Stimulated activated naive CD4-positive, alpha-beta T cell (primary cell): ENCODE measurements at regions not wholly inside any gene's neighbourhood (a gene's known extent, or its start where the extent isn't known, plus 50 kb on each side); places are given as distances from the start of the nearest gene placed in this dataset.
"Not testable (repeated sequence)": the region's sequence is repeated elsewhere in the genome, so short reads cannot be mapped to it uniquely, and the experiment has no call there.

Experiments used
- DNase-seq, 6 experiments: peaks; one replicate each; lab custom pipeline; 2025; lab: John Stamatoyannopoulos, UW

DNA sequence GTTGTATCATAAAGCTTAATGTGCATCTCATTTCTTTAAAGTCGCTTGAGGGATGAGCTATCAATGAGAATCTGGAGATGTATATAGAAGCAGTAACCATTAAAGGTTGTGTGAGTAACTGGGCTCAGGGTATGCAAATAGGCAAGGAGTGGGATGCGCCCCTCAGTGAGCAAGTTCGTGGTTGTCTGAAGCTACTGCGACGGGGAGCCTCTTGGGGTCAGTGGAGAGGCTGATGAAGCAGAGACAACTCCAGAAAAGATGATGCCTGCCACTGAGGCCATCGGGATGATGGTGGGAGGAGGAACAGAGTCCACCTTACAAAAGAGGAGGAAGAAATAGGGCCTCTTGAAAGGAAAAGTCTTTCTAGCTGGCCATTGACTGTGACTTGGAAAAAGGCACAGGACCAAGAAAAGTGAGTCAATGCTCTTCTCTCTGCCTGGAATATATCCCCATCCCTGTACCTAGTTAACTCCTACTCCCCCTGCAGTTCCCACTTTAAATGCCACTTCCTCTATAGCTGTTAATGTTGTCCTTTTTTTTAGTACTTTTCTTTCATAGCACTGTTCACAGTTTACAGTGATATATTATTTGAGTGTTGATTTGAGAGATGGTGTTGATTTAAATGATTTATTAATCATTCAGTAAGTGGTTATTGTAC lies 51.4 kb upstream of the LSM6 start:
- no peak for DNase-seq

DNA sequence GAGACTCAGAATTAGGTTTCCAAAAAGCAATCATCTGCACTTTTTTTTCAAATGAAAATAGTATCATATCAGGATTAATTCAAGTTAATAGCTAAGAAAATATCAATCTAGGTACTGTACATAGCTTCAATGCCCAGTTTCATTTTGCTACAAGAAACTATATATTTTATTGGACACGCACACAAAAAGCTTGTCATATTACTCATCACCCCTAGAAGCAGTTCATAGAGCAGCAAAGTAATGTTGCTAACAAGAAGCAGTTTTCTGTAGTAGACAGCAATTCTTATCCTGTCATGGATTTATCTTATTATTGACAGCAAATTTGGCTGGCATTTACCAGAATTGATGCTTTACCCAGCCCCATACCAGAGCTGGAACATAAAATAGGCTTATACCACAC lies 52.3 kb upstream of the LSM6 start:
- no peak for DNase-seq

- DNase-seq, result no peak
These were observed 53.1 kb upstream of the LSM6 start for GRCh38 chr4:146122398-146122797.

- DNase-seq, result no peak
These were observed 53.8 kb upstream of the LSM6 start for GRCh38 chr4:146121757-146122156.

- DNase-seq, result no peak
These were observed 55.6 kb upstream of the LSM6 start for GRCh38 chr4:146119845-146120404.

- no peak for DNase-seq
These were observed 61.5 kb upstream of the LSM6 start for GRCh38 chr4:146114066-146114465.

GRCh38 chr4:146113171-146113570 lies 62.3 kb upstream of the LSM6 start:
- no peak for DNase-seq

DNA sequence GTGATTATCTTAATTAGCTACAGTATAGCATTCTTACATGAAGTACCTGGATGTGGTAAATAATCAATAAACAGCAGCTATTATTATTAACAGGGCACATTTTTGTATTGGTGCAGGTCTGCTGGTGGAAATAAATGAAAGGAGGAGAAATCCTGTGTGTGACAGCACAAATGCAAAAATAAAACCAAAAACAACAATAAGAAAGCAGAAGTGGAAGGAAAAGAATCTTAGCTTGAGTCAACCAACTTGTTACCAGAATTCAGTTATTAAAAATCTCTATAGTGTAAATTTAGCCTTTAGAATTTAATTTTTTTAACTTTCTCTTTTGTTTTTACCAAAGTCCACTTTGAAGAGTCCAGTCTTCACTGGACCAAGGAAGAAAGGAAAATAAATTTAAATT lies 63.1 kb upstream of the LSM6 start:
- no peak for DNase-seq

DNA sequence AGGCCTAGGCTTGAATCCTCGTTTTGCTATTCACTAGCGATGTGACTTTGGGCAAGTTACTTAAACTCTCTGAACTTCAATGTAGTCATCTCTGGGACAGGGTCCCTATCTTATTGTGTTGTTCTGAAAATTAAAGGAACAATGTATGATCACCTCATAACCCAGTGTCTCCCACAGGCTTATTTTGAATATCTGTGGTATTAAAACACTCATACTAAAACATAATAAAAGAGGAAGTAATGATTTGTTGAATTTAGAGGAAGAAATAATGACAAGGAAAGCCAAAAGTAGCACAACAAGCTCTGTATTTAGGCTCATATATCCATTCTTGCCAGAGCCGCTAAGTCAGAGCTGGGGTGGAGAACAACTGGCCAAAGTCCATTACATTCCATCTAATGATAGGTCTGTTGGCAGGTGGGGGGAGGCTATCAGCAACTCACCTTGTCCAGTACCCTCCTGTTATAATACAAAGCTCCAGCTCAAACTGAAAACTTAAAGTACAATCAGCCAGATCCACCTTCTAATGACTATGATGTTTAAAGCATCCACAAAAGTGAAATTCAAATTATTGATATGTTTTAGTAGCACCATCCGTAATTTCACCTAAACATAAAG lies 64.5 kb upstream of the LSM6 start:
- no peak for DNase-seq

- DNase-seq, result no peak
These were observed 66.8 kb upstream of the LSM6 start for GRCh38 chr4:146108756-146109155.

DNA sequence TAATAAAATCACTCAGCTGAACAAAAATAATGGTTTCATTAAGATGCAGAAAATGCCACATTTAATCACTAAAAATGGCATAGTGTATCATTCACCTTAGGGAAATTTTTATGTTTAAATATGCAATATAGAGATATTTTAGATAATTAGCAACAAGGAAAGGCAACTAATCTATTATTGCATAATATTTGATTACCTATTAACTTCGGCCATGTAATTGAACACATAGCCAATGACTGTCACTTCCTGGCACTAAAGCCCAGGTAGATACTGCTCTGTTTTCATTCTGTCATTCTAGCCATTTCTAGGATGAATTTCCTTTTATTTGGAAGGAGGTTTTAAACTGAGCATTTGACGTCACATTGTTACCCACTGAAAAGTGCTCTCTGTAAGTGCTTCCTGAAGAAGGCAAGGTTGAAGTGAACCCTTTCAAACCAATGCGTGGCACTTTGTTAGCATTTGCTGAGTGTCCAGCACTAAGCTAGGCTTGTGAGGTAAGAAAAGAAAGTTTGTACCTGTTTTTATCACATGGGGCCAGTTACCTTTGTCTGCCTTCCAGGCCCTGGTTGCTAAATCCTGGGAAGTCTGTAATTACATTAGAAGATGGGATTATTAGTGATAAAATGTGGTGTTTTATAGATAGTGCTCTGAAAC lies 67.8 kb upstream of the LSM6 start:
- DNase-seq, result no peak

- DNase-seq, result no peak
These were observed 70.1 kb upstream of the LSM6 start for GRCh38 chr4:146105464-146105863.

DNA sequence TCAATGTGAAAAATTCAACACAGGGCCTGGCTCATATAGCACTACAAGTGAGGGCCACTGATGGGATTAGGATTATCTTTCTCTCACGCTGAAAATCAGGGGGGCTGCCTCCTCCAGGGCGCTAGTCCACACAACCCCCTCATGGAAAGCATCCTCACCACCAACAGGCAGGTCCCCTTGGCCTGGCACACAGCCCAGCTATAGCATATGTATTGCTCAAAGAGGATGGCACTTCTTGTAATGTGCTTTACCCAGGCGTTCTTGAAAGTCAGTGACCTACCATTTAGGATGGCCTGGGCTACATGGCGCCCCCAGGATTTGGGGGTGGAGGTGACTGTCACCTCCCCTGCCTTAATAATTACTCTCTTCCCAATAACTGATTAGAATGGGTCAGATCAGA lies 71.0 kb upstream of the LSM6 start:
- DNase-seq, result no peak

GRCh38 chr4:146104052-146104451 lies 71.5 kb upstream of the LSM6 start:
- not testable (repeated sequence) for DNase-seq

GRCh38 chr4:146099585-146099984 lies 75.9 kb upstream of the LSM6 start:
- DNase-seq, result no peak

DNA sequence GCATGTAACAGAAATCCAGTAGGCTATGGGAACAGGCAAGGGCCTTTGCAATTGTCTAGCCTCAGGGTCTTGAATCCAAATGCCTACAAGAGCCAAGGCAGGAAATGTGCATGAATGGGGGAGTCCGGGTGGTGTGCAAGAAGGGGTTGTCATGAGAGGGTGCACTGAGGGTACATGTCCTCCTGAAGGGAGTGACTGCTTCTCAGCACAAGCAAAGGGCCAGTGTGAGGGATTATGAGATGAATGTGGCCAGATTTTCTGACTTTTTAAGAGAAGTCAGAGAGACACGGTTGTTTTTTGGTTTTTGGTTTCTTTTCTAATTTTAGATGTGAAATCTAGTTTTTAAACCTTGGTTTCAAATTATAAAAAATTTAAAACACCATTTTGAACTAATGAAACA lies 76.5 kb upstream of the LSM6 start:
- DNase-seq, result no peak

DNA sequence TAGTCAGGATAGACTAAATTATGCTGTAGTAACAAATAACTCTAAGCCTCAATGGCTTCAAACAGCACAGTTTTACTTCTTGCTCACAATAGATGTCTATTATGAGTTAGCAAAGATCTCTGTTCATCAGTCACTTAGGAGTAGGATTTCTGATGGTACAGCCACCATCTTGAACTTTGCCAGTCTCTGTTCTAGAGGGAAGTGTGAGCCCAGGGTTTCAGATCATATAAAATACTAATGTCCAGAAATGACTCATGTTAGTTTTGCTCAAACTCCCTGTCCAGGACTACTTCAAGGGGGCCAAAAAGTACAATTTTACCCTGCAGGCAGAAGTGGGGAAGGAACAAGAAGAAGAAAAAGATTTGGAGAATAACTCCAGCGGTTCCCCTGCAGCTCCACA lies 77.1 kb upstream of the LSM6 start:
- DNase-seq, result no peak

- no peak for DNase-seq
These were observed 79.1 kb upstream of the LSM6 start for GRCh38 chr4:146096371-146096770.

GRCh38 chr4:146095860-146096259 lies 79.7 kb upstream of the LSM6 start:
- no peak for DNase-seq

- DNase-seq, result peak in 2 of 6 experiments; percentile 3 to 4
These were observed 80.3 kb upstream of the LSM6 start for GRCh38 chr4:146095091-146095690.

GRCh38 chr4:146088690-146089089 lies 86.8 kb upstream of the LSM6 start:
- no peak for DNase-seq

DNA sequence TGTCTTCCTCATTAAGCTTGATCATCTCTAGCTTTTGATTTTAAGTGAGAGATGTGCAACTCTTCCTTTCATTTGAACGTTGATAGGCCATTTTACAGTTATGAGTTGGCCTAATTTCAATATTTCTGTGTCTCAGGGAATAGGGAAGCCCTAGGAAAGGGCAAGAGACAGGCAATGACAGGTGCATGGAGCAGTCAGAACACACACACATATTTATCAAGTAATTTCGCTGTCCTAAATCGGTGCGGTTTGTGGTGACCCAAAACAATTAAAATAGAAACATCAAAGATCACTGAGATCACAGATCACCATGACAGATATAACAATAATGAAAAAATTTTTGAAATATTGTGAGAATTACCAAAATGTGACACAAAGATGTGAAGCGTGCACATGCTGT lies 87.7 kb upstream of the LSM6 start:
- no peak for DNase-seq

DNA sequence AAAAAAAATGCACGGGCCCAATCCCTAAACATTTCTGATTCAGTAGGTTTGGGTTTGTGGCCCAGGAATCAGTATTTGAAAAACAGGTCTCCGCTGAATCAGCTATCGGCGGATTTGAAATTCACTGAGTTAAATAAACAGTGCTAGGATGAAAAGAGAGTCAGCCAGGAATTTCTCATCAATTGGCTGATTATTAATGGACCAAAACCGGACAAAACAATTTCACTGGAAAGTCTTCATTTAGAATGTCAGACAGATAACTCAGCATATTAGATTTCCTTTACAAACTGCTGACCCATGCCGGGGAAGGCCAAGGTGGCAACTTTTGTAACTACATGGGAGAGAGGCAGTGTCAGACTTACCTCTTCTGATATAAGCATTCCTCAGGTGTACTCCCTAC lies 99.4 kb upstream of the LSM6 start:
- DNase-seq, result no peak
